GM23338 (cell line): ENCODE measurements at regions not wholly inside any gene's neighbourhood (a gene's known extent, or its start where the extent isn't known, plus 50 kb on each side); places are given as distances from the start of the nearest gene placed in this dataset.

ENCODE experiments used
- CREB1 ChIP-seq: fragments of 250-450 bp; sonication (Bioruptor Pico); IDR thresholded peaks from 2 replicates; pipeline ENCODE4 v1.5.0; 2020; ENCODE audit warnings: low read depth, mild to moderate bottlenecking, moderate library complexity
- CTCF ChIP-seq, 2 experiments: fragments of 200-600 bp in 1 of 2; sonication (generic) in 1 of 2; conservative IDR thresholded peaks; 2 replicates each; pipeline versions ENCODE4 v1.5.1 to v1.6.1; 2016 to 2017; ENCODE audit warnings: antibody characterized with exemption in 2 of 2, low read depth in 2 of 2, mild to moderate bottlenecking in 2 of 2, moderate library complexity in 1 of 2
- ETS1 ChIP-seq: IDR thresholded peaks from 2 replicates; pipeline ENCODE4 v1.6.1; 2016; ENCODE audit warnings: antibody characterized with exemption
- EZH2 ChIP-seq: fragments of 200-600 bp; sonication (generic); IDR thresholded peaks from one replicate; pipeline ENCODE4 v1.8.0; 2017; ENCODE audit warnings: antibody characterized with exemption, mild to moderate bottlenecking, low read depth; ENCODE audit not compliant: unreplicated experiment
- EZH2phosphoT487 ChIP-seq: fragments of 200-600 bp; sonication (generic); IDR thresholded peaks from one replicate; pipeline ENCODE4 v1.8.1; 2018; ENCODE audit warnings: antibody characterized with exemption; ENCODE audit not compliant: unreplicated experiment
- JUNB ChIP-seq: IDR thresholded peaks from one replicate; pipeline ENCODE4 v1.6.1; 2016; ENCODE audit warnings: antibody characterized with exemption; ENCODE audit not compliant: unreplicated experiment
- NANOG ChIP-seq: IDR thresholded peaks from 2 replicates; pipeline ENCODE4 v1.6.1; 2016; ENCODE audit warnings: antibody characterized with exemption, borderline replicate concordance
- POLR2AphosphoS5 ChIP-seq: IDR thresholded peaks from 2 replicates; pipeline ENCODE4 v1.6.1; 2016; ENCODE audit warnings: antibody characterized with exemption, low read depth
- REST ChIP-seq: IDR thresholded peaks from one replicate; pipeline ENCODE4 v1.6.1; 2018; ENCODE audit warnings: antibody characterized with exemption; ENCODE audit not compliant: unreplicated experiment
- STAT1 ChIP-seq: IDR thresholded peaks from one replicate; pipeline ENCODE4 v1.6.1; 2016; ENCODE audit warnings: antibody characterized with exemption; ENCODE audit not compliant: unreplicated experiment
- ZNF114 ChIP-seq: fragments of 250-450 bp; sonication (Bioruptor Pico); IDR thresholded peaks from 2 replicates; pipeline ENCODE4 v1.5.0; 2020; ENCODE audit warnings: mild to moderate bottlenecking, moderate library complexity

- TF ChIP-seq CTCF (conservative IDR thresholded peaks at IDR 0.05; ENCODE audit: low read depth in 2 of 2) (no peak), POLR2AphosphoS5 (no peak), EZH2 (no peak), REST (no peak), EZH2phosphoT487 (no peak), ZNF114 (CRISPR knock-in tag) (no peak), ETS1 (no peak), CREB1 (CRISPR knock-in tag) (no peak), JUNB (no peak), STAT1 (no peak), NANOG (no peak)
Observed at GRCh38 chr18:1006965-1007364, 102.3 kb downstream of the ADCYAP1 start.
